GM12873 (cell line): ENCODE measurements at regions not wholly inside any gene's neighbourhood (a gene's known extent, or its start where the extent isn't known, plus 50 kb on each side); places are given as distances from the start of the nearest gene placed in this dataset.

Experiments
- CTCF ChIP-seq: IDR thresholded peaks from 2 replicates; pipeline ENCODE4 v1.5.1; 2012; ENCODE audit warnings: low read depth, mild to moderate bottlenecking, moderate library complexity, low read length, control low read depth; ENCODE audit not compliant: insufficient read depth; ENCODE audit errors: missing control alignments

GRCh38 chr10:128602183-128602582 lies 476.0 kb upstream of the MKI67 start:
- TF ChIP-seq CTCF: no peak

- no peak for TF ChIP-seq CTCF
These were observed 477.8 kb upstream of the MKI67 start for GRCh38 chr10:128604025-128604424.

- no peak for TF ChIP-seq CTCF
These were observed 479.0 kb upstream of the MKI67 start for GRCh38 chr10:128605180-128605579.

- TF ChIP-seq CTCF: no peak
These were observed 479.8 kb upstream of the MKI67 start for GRCh38 chr10:128606055-128606454.

- no peak for TF ChIP-seq CTCF
These were observed 482.6 kb upstream of the MKI67 start for GRCh38 chr10:128608791-128609190.

GRCh38 chr10:128609460-128609859 lies 483.2 kb upstream of the MKI67 start:
- TF ChIP-seq CTCF: no peak

GRCh38 chr10:128610113-128610512 lies 483.9 kb upstream of the MKI67 start:
- TF ChIP-seq CTCF: no peak

GRCh38 chr10:128612195-128612594 lies 486.0 kb upstream of the MKI67 start:
- no peak for TF ChIP-seq CTCF
